Panc1 (cell line): ENCODE measurements at regions not wholly inside any gene's neighbourhood (a gene's known extent, or its start where the extent isn't known, plus 50 kb on each side); places are given as distances from the start of the nearest gene placed in this dataset.

Experiments used
- ATAC-seq: fragments of 200-7000 bp; cut with Tn5 transposase; 2 replicates; pipeline ENCODE4 v1.9.1; 2020; ENCODE audit warnings: mild to moderate bottlenecking, moderate library complexity
- BruUV-seq: library from RNA; stranded (reverse); fragments of 400-500 nt; replicated peaks from 2 replicates; lab custom pipeline; 2021; lab: Mats Ljungman, UMichigan
- CTCF ChIA-PET: fragments of 300-600 bp; sonication (Branson Sonifier 250); formaldehyde crosslinking; loops from one replicate; lab custom pipeline; 2022; ENCODE audit warnings: antibody characterized with exemption; lab: Charles Lee
- POLR2A ChIA-PET: fragments of 300-600 bp; sonication (Branson Sonifier 250); formaldehyde crosslinking; loops from one replicate; lab custom pipeline; 2022; ENCODE audit warnings: antibody characterized with exemption; lab: Charles Lee
- DNase-seq: peaks from one replicate; pipeline ENCODE4 v3.0.0-alpha.2; 2010; ENCODE audit warnings: low read depth, low spot score
- H3K27ac ChIP-seq: 2 replicates; pipeline ENCODE4 v1.5.1; 2011; ENCODE audit warnings: mild to moderate bottlenecking, low read length, inconsistent platforms
- H3K27me3 ChIP-seq: fragments of 200-500 bp; sonication (Bioruptor generic); 2 replicates; pipeline ENCODE4 v1.6.0; 2014; ENCODE audit warnings: low read length, inconsistent platforms; ENCODE audit not compliant: control insufficient read depth, insufficient read depth
- H3K36me3 ChIP-seq: fragments of 200-500 bp; sonication (Bioruptor generic); 2 replicates; pipeline ENCODE4 v1.5.1; 2014; ENCODE audit warnings: inconsistent platforms, mild to moderate bottlenecking, low read length, moderate library complexity; ENCODE audit not compliant: control insufficient read depth, insufficient read depth
- H3K4me1 ChIP-seq: 2 replicates; pipeline ENCODE4 v1.5.1; 2011; ENCODE audit warnings: inconsistent platforms, mild to moderate bottlenecking, low read length, moderate library complexity; ENCODE audit not compliant: control insufficient read depth, insufficient read depth
- H3K4me3 ChIP-seq, 2 experiments: 2 replicates each; pipeline ENCODE4 v1.5.1; 2011 to 2012; ENCODE audit warnings: low read depth in 2 of 2, low read length in 2 of 2, mild to moderate bottlenecking in 2 of 2, inconsistent platforms in 1 of 2, moderate library complexity in 1 of 2
- H3K9me3 ChIP-seq: fragments of 200-500 bp; sonication (Bioruptor generic); 2 replicates; pipeline ENCODE4 v1.5.1; 2014; ENCODE audit warnings: low read depth, mild to moderate bottlenecking, inconsistent platforms, low read length, moderate library complexity; ENCODE audit not compliant: control insufficient read depth, insufficient read depth
- POLR2AphosphoS5 ChIP-seq: IDR thresholded peaks from 2 replicates; pipeline ENCODE4 v1.6.1; 2012; ENCODE audit warnings: mild to moderate bottlenecking, low read depth, low read length, moderate library complexity
- SIN3A ChIP-seq: IDR thresholded peaks from 2 replicates; pipeline ENCODE4 v1.6.1; 2012; ENCODE audit warnings: low read depth, mild to moderate bottlenecking, low read length, moderate library complexity, borderline replicate concordance; ENCODE audit not compliant: insufficient read depth
- TCF7L2 ChIP-seq: IDR thresholded peaks from 2 replicates; pipeline ENCODE4 v1.6.1; 2011; ENCODE audit warnings: mild to moderate bottlenecking, low read depth, low read length, inconsistent platforms
- in situ Hi-C: cut with HindIII; loops from 2 replicates; pipeline ENCODE4 v1.10.0; 2016; ENCODE audit warnings: low sequenced_read_pairs, low pct_unique_long_range_greater_than_20kb
- intact Hi-C: fragments of 100-400 bp; cut with micrococcal nuclease; formaldehyde crosslinking; loops from one replicate; pipeline ENCODE4 v1.10.0; 2022; ENCODE audit not compliant: unreplicated experiment
- TF ChIP-seq, protein P1 (sequence below), 2 experiments: IDR thresholded peaks; 2 replicates each; pipeline ENCODE4 v1.6.1; 2011 to 2012; ENCODE audit warnings: low read depth in 2 of 2, control low read depth in 1 of 2, low read length in 1 of 2, mild to moderate bottlenecking in 1 of 2, moderate library complexity in 1 of 2; ENCODE audit not compliant: insufficient read depth in 1 of 2
- TF ChIP-seq, protein P2 (sequence below): fragments of 450-650 bp; IDR thresholded peaks from 2 replicates; pipeline ENCODE4 v1.5.1; 2017; ENCODE audit warnings: mild to moderate bottlenecking

DNA sequence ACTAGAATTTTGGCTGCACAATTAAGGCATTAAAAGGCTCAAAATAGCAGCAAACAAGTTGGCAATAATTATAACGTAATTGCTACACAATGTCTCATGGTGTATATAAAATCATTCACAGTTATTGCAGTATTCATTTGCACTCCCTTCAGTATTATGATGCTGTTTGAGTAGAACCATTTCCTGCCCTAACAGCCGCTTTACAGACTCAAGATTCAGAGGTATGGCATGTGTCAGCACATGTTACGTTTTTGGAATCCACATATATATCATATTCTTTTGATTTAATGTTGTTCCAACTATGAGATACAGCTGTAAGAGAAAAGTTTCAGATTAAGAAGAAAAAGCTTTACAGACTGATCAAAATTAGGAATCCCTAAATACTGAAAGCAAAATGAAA lies 56.3 kb upstream of the NCKAP5 start:
- DNase-seq (no peak), ATAC-seq (no peak)
- in situ Hi-C loops: no loop called here
- Histone ChIP-seq H3K4me3 (no peak overlapping the region), H3K9me3 (no peaks in the 10 kb centered on the region), H3K27me3 (no peaks in the 10 kb centered on the region), H3K36me3 (no peaks in the 10 kb centered on the region), H3K4me1 (no peaks in the 10 kb centered on the region), H3K27ac (no peak overlapping the region)
- BruUV-seq: no TSS peak
- ChIA-PET POLR2A (no interaction called here), CTCF (no interaction called here)
- intact Hi-C loops: no loop called here
- TF ChIP-seq POLR2AphosphoS5 (no peak), SIN3A (no peak), TCF7L2 (no peak)
- TF ChIP-seq, protein P1, sequence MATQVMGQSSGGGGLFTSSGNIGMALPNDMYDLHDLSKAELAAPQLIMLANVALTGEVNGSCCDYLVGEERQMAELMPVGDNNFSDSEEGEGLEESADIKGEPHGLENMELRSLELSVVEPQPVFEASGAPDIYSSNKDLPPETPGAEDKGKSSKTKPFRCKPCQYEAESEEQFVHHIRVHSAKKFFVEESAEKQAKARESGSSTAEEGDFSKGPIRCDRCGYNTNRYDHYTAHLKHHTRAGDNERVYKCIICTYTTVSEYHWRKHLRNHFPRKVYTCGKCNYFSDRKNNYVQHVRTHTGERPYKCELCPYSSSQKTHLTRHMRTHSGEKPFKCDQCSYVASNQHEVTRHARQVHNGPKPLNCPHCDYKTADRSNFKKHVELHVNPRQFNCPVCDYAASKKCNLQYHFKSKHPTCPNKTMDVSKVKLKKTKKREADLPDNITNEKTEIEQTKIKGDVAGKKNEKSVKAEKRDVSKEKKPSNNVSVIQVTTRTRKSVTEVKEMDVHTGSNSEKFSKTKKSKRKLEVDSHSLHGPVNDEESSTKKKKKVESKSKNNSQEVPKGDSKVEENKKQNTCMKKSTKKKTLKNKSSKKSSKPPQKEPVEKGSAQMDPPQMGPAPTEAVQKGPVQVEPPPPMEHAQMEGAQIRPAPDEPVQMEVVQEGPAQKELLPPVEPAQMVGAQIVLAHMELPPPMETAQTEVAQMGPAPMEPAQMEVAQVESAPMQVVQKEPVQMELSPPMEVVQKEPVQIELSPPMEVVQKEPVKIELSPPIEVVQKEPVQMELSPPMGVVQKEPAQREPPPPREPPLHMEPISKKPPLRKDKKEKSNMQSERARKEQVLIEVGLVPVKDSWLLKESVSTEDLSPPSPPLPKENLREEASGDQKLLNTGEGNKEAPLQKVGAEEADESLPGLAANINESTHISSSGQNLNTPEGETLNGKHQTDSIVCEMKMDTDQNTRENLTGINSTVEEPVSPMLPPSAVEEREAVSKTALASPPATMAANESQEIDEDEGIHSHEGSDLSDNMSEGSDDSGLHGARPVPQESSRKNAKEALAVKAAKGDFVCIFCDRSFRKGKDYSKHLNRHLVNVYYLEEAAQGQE (IDR thresholded peaks at IDR 0.05; ENCODE audit: insufficient read depth in 1 of 2, low read depth in 2 of 2, low read length in 1 of 2): no peak
- TF ChIP-seq, protein P2, sequence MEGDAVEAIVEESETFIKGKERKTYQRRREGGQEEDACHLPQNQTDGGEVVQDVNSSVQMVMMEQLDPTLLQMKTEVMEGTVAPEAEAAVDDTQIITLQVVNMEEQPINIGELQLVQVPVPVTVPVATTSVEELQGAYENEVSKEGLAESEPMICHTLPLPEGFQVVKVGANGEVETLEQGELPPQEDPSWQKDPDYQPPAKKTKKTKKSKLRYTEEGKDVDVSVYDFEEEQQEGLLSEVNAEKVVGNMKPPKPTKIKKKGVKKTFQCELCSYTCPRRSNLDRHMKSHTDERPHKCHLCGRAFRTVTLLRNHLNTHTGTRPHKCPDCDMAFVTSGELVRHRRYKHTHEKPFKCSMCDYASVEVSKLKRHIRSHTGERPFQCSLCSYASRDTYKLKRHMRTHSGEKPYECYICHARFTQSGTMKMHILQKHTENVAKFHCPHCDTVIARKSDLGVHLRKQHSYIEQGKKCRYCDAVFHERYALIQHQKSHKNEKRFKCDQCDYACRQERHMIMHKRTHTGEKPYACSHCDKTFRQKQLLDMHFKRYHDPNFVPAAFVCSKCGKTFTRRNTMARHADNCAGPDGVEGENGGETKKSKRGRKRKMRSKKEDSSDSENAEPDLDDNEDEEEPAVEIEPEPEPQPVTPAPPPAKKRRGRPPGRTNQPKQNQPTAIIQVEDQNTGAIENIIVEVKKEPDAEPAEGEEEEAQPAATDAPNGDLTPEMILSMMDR: no peak

DNA sequence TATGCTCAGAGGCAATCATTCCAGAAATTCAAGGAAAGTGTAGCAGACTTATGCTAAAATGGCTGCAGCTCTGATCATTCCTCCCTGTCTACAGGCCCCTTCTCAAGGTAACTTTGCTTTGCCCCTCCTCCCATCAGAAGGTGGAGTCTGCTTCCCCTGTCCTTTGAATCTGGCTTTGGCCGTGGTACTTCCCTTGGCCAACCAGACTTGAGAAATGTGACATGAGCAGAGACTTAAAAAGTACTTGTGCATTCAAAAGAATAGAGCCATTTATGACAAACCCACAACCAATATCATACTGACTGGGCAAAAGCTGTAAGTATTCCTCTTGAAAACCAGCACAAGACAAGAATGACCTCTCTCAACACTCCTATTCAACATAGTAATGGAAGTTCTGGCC lies 59.5 kb upstream of the NCKAP5 start:
- ChIA-PET CTCF (no interaction called here), POLR2A (no interaction called here)
- no TSS peak for BruUV-seq
- in situ Hi-C loops: no loop called here
- ATAC-seq (no peak), DNase-seq (no peak)
- TF ChIP-seq, protein P1 (IDR thresholded peaks at IDR 0.05; ENCODE audit: insufficient read depth in 1 of 2, low read depth in 2 of 2, low read length in 1 of 2): no peak
- TF ChIP-seq POLR2AphosphoS5: no peak
- TF ChIP-seq, protein P2: no peak
- TF ChIP-seq SIN3A: no peak
- intact Hi-C loops: no loop called here
- no peaks in the 10 kb centered on the region for H3K27me3 ChIP-seq
- H3K9me3 ChIP-seq: no peaks in the 10 kb centered on the region
- H3K27ac ChIP-seq: no peak overlapping the region
- no peaks in the 10 kb centered on the region for H3K36me3 ChIP-seq
- no peaks in the 10 kb centered on the region for H3K4me1 ChIP-seq
- no peak overlapping the region for H3K4me3 ChIP-seq
